GM12878 (cell line): ENCODE measurements at regions not wholly inside any gene's neighbourhood (a gene's known extent, or its start where the extent isn't known, plus 50 kb on each side); places are given as distances from the start of the nearest gene placed in this dataset.

Source experiments
- SP1 ChIP-seq: IDR thresholded peaks from one replicate; pipeline ENCODE4 v1.6.1; 2011; ENCODE audit warnings: low read depth, low read length
- TF ChIP-seq, protein P1 (sequence below): fragments of 450-650 bp; IDR thresholded peaks from 2 replicates; pipeline ENCODE4 v1.6.1; 2017; ENCODE audit warnings: mild to moderate bottlenecking, moderate library complexity
- TF ChIP-seq, protein P2 (sequence below): fragments of 450-650 bp; formaldehyde crosslinking; IDR thresholded peaks from 2 replicates; pipeline ENCODE4 v1.4.0; 2020; ENCODE audit warnings: mild to moderate bottlenecking, moderate library complexity

DNA sequence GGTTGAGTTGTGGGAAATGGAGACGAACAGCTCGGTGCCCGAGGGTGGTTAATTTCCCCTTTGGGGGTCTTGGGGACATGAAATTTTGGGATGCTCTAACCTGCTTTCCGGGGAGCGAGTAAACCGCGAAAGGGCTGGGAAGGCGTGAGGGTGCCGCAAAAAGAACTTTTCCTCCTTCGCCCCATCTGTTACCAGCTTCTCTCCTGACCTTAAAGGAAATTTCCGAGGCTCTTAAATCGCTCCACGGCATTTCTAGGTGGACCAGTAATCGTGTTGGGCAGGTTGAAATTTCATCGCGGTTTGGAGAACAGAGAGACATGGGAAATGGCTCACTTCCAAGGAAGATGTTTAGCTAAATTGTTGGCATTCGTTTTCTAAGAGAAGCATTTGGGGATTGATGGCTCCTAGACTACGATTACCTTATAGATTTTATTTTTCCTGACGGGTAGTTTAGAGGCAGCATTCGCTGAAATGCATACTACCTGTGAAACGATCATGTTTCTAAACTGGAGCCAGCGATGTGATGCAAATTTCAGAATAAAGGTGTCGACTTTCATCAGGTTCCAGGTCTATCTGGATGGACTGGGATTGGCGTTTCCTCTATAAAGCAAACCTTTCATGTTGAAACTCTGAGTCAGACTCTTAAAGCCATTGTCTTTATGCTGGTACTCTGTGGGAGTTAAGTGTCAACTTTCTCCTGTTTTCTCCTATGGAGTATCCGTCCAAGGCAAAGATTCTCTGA, 414.5 kb downstream of the PCNX1 start (continued):
- TF ChIP-seq, protein P1, sequence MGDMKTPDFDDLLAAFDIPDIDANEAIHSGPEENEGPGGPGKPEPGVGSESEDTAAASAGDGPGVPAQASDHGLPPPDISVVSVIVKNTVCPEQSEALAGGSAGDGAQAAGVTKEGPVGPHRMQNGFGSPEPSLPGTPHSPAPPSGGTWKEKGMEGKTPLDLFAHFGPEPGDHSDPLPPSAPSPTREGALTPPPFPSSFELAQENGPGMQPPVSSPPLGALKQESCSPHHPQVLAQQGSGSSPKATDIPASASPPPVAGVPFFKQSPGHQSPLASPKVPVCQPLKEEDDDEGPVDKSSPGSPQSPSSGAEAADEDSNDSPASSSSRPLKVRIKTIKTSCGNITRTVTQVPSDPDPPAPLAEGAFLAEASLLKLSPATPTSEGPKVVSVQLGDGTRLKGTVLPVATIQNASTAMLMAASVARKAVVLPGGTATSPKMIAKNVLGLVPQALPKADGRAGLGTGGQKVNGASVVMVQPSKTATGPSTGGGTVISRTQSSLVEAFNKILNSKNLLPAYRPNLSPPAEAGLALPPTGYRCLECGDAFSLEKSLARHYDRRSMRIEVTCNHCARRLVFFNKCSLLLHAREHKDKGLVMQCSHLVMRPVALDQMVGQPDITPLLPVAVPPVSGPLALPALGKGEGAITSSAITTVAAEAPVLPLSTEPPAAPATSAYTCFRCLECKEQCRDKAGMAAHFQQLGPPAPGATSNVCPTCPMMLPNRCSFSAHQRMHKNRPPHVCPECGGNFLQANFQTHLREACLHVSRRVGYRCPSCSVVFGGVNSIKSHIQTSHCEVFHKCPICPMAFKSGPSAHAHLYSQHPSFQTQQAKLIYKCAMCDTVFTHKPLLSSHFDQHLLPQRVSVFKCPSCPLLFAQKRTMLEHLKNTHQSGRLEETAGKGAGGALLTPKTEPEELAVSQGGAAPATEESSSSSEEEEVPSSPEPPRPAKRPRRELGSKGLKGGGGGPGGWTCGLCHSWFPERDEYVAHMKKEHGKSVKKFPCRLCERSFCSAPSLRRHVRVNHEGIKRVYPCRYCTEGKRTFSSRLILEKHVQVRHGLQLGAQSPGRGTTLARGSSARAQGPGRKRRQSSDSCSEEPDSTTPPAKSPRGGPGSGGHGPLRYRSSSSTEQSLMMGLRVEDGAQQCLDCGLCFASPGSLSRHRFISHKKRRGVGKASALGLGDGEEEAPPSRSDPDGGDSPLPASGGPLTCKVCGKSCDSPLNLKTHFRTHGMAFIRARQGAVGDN: no peak
- no peak for TF ChIP-seq SP1
- TF ChIP-seq, protein P2, sequence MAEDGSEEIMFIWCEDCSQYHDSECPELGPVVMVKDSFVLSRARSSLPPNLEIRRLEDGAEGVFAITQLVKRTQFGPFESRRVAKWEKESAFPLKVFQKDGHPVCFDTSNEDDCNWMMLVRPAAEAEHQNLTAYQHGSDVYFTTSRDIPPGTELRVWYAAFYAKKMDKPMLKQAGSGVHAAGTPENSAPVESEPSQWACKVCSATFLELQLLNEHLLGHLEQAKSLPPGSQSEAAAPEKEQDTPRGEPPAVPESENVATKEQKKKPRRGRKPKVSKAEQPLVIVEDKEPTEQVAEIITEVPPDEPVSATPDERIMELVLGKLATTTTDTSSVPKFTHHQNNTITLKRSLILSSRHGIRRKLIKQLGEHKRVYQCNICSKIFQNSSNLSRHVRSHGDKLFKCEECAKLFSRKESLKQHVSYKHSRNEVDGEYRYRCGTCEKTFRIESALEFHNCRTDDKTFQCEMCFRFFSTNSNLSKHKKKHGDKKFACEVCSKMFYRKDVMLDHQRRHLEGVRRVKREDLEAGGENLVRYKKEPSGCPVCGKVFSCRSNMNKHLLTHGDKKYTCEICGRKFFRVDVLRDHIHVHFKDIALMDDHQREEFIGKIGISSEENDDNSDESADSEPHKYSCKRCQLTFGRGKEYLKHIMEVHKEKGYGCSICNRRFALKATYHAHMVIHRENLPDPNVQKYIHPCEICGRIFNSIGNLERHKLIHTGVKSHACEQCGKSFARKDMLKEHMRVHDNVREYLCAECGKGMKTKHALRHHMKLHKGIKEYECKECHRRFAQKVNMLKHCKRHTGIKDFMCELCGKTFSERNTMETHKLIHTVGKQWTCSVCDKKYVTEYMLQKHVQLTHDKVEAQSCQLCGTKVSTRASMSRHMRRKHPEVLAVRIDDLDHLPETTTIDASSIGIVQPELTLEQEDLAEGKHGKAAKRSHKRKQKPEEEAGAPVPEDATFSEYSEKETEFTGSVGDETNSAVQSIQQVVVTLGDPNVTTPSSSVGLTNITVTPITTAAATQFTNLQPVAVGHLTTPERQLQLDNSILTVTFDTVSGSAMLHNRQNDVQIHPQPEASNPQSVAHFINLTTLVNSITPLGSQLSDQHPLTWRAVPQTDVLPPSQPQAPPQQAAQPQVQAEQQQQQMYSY (CRISPR knock-in tag): no peak
- TF ChIP-seq, all 136 proteins: peak for 6
